GM18505 (cell line): ENCODE measurements at regions not wholly inside any gene's neighbourhood (a gene's known extent, or its start where the extent isn't known, plus 50 kb on each side); places are given as distances from the start of the nearest gene placed in this dataset.
"Not testable (repeated sequence)": the region's sequence is repeated elsewhere in the genome, so short reads cannot be mapped to it uniquely, and the experiment has no call there.

Source experiments
- ATAC-seq: cut with Tn5 transposase; IDR thresholded peaks from one replicate; pipeline ENCODE4 v1.9.1; 2021; ENCODE audit not compliant: unreplicated experiment
- POLR2A ChIP-seq: IDR thresholded peaks from 4 replicates; pipeline ENCODE4 v1.6.1; 2011; ENCODE audit warnings: borderline replicate concordance; ENCODE audit not compliant: insufficient read depth, insufficient read length; ENCODE audit errors: extremely low read depth

GRCh38 chrX:87045352-87045751, 472.2 kb upstream of the KLHL4 start:
- TF ChIP-seq POLR2A: no peak
- ATAC-seq: no peak

DNA sequence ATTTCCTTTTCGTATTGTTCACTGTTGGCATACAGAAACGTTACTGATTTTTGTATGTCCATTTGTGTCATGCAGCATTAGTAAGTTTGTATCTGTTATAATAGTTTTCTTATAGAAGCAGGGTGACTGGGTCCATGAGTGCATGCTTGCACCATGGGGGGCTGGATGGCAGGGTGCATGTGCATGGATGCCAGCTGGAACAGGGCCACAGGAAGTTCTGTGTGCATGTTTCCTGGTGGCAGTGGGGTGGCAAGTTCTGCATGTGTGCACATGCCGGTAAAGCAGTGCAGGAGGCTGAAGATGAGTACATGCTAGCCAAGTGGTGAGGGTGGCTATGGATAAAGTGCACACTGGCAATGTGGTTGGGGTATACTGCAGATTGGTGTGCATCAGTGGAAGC, 468.0 kb upstream of the KLHL4 start:
- no peak for TF ChIP-seq POLR2A

DNA sequence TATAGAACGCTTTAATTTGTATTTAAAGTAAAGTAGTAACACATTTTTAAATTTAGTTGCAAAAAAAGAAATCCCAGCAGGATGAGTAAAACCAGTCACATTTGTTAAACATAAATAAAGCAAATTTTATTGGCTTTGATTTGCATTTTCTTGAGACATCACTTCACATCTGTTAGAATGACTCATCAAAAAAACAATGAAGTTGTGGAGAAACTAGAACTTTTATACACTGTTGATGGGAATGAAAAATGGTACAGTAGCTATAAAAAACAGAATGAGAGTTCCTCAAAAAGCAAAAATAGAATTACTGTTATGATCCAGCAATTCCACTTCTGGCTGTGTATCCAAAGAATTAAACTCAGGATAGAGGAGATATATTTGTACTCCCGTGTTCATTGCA, 454.0 kb upstream of the KLHL4 start:
- TF ChIP-seq POLR2A: no peak
- no peak for ATAC-seq

More for the DNA sequence above, 468.0 kb upstream of the KLHL4 start:
- ATAC-seq: no peak

- no peak for TF ChIP-seq POLR2A
- ATAC-seq: no peak
Observed at GRCh38 chrX:87064502-87064901, 453.1 kb upstream of the KLHL4 start.

DNA sequence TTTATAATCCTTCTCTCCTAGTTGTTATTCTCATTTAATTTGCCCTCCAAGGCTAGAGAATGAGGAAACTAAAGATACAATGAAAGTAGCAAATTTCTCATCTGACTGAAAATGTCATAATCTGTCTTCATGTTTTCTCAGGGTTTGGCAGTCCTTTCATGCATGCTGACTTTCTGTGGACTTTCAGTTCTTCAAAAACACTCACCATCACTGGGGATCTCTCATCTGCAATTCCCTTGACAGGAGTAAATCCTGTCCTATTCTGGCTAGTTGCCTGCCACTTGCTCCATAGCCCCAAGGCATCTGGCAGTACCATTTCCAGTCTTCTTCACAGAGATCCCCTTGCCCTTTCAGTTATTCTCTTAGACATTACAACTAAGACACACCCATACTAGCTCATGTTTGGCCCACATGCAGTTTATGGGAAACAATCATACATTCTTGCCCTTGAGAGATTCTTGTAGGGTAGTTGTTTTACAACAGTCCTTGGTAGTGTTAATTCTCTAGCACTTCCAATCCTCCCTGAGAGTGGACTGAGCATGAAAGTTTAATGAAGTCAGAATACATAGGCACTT, 449.7 kb upstream of the KLHL4 start:
- TF ChIP-seq POLR2A: no peak
- no peak for ATAC-seq

GRCh38 chrX:87078231-87078630, 439.4 kb upstream of the KLHL4 start:
- no peak for ATAC-seq
- no peak for TF ChIP-seq POLR2A

GRCh38 chrX:87098477-87098876, 419.1 kb upstream of the KLHL4 start:
- TF ChIP-seq POLR2A: no peak
- ATAC-seq: no peak

GRCh38 chrX:87105131-87105530, 412.5 kb upstream of the KLHL4 start:
- no peak for TF ChIP-seq POLR2A
- no peak for ATAC-seq

- no peak for ATAC-seq
- no peak for TF ChIP-seq POLR2A
Observed at GRCh38 chrX:87110142-87110541, 407.5 kb upstream of the KLHL4 start.

GRCh38 chrX:87140800-87141483, 376.7 kb upstream of the KLHL4 start:
- TF ChIP-seq POLR2A: no peak
- no peak for ATAC-seq

- no peak for TF ChIP-seq POLR2A
- ATAC-seq: no peak
Observed at GRCh38 chrX:87160435-87161010, 357.1 kb upstream of the KLHL4 start.

- no peak for ATAC-seq
- TF ChIP-seq POLR2A: no peak
Observed at GRCh38 chrX:87167841-87168240, 349.8 kb upstream of the KLHL4 start.

DNA sequence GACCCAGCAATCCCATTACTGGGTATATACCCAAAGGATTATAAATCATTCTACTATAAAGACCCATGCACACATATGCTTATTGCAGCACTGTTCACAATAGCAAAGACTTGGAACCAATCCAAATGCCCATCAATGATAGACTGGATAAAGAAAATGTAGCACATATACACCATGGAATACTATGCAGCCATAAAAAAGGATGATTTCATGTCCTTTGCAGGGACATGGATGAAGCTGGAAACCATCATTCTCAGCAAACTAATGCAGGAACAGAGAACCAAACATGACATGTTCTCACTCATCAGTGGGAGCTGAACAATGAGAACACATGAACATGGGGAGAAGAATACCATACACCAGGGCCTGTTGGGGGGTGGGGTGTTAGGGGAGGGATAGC, 339.6 kb upstream of the KLHL4 start:
- not testable (repeated sequence) for ATAC-seq
